NCI-H2227 (cell line): ENCODE measurements at regions not wholly inside any gene's neighbourhood (a gene's known extent, or its start where the extent isn't known, plus 50 kb on each side); places are given as distances from the start of the nearest gene placed in this dataset.

ENCODE experiments used
- DNase-seq: peaks from one replicate; lab custom pipeline; 2025; ENCODE audit not compliant: unreplicated experiment; lab: John Stamatoyannopoulos, UW

DNA sequence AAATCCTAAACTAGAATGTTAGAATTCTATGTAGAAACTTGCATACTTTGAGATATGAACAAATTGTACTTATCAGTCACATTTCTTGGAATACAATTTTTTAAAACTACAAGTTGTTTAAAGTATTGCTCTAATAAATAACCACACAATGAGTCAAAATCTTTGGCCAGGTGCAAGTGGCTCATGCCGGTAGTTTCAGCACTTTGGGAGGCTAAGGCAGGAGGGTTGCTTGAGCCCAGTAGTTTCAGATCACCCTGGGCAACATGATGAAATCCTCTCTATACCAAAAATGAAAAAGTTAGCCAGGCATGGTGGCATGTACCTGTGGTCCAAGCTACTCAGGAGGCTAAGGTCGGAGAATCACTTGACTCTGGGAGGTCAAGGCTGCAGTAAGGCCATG is 257.8 kb downstream of the COX7C start:
- no peak for DNase-seq

DNA sequence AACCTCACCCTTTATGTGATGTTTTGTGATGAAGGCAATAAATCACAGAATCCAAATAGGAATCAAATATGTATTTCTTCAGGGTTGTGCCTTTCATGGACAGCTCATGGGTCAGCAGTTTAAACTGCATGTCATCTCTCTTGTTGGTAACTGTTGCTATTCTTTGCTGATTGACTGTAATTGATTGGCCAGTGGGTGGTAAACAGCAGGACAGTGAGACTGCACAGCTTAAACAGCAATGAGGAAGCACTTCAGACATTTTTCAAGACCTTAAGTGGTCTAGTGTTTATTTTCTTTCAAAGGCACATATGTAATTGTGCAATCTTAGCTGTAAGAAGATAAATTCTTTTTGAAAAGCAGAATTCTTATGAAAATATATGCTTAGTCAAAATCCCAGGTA is 260.5 kb downstream of the COX7C start:
- peak; percentile 15 for DNase-seq

GRCh38 chr5:86879086-86879485 is 261.3 kb downstream of the COX7C start:
- DNase-seq, result no peak

- DNase-seq, result no peak
Measured at GRCh38 chr5:86880344-86880743, 262.6 kb downstream of the COX7C start.

DNA sequence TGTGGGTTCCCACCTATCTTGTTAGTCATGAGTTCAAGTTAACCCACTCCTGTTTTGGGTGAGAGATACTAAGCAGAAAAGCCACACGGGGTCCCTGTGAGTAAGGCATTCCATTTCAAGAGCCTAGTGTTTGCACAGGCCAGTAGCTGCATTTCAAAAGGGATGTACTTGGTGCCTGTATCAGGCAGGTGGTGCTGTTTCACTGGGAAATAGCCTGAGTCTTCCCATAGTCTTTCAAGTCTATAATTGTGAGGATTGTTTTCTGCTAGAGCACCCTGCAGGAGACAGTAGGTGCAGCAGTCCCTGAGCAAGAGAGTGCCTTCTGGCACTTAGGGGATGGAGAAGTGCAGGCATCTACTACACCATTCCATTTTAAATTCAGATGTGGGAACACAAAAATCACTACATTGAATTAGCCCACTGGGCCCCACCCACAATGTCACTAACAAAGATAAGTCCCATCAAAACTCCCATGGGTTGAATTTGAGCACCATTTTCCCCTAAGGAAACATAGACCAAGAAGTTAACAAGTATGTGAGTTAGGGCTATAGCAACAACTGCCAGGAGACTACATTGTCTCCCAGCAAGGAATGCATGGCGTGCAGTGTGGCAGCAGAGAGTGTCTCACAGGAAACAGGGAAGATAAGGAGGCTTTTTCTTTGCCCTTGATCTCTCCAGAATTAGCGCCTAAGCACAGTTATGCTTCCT is 263.2 kb downstream of the COX7C start:
- DNase-seq, result peak; percentile 29

DNA sequence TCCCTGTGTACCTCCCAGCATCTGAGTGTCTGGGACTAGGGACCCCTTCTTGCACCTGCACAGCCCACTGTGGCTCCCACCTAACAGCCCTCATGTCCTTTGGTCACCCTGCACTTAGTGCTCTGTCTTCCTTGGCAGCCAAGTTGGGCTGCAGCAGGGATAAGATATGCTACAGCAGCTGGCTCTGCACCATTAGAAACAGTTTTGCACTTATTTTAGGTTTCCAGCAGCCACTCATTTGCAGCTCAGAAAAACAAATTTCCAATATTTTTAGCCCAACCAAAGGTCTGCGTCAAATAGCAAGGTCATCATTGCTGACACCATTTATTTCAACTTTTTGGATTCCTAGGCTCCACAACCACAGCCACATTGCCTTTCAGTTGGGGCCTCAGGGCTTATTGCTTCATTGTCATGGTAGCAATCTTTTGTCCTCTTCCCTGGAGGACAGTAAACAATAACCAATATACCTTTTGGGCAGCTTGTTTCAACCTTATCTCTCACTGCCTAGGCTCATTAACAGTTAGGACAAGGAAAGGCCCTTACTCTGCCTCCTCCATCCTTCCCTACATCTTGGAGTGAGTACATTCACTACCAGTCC is 263.9 kb downstream of the COX7C start:
- DNase-seq, result no peak

DNA sequence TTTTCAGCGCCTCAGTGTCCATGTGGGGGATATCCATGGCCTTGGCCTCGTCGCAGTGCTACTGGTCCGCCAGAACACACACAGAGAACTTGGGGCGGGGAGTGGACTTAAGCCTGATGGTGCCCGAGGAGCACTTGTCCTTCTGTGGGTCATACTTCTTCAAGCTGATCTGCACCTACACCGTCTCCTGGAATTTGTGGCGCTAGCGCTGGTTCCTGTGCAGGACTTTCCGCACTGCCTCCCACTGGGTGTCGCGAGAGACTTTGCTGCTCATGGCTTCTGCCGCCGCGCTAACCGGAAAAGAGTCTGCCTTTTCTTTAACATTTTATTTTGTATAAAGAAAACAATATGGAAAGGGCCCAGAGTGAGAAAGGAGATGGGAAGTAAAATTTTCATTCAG is 266.9 kb downstream of the COX7C start:
- no peak for DNase-seq

- no peak for DNase-seq
Measured at GRCh38 chr5:86885011-86885410, 267.3 kb downstream of the COX7C start.

DNA sequence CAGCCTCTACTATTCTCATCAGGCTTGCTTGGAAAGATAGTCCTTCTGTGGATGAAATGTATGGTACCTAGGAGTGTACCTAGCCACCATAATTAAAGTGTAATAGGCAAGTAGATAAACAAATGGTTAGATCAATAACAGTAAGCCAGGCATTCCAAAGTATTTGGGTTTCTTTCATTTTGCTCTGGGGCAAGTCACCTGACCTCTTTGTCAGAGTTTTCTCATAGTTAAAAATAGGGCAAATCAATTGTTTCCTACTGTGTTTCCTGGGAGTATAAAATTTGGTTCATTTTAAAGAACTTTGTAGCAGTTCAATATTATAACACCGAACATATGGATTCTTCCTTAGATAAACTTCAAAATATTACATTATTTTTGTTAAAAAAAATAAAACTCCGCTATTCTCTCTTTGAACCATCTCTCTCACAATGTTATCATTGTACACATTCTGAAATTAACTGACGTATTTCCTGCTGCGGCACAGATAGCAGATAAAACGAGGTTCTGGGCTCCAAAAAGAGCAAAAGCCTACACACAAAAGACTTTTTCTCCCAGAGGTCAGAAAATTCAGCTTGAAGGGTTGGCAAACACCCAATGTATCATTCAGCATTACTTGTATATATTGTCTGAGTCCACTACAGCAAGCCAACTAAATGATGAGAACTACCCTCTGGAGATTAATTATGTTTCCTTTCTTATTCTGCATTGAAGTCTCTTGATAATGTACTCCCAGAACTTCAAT is 267.9 kb downstream of the COX7C start:
- DNase-seq, result no peak

GRCh38 chr5:86890375-86890774 is 272.6 kb downstream of the COX7C start:
- no peak for DNase-seq

- no peak for DNase-seq
Measured at GRCh38 chr5:86894056-86894455, 276.3 kb downstream of the COX7C start.

DNA sequence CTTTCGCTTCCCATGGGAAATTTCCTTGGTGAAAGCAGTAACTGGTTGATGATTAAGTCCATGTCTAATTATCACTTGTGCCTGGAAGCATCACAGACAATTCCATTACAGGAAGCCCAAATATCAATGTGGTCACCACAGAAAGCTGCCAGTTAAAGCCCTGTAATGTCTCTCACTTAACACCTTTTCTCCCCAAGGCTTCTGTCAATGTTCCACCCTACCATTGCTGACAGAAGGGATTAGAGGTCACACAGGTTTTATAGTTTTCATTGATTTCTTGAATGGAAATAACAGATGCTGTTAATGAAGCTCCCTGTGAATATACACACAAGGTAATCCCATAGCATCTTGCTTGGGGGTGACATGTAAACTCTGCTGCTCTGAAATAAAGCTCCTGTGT is 279.2 kb downstream of the COX7C start:
- DNase-seq, result no peak

DNA sequence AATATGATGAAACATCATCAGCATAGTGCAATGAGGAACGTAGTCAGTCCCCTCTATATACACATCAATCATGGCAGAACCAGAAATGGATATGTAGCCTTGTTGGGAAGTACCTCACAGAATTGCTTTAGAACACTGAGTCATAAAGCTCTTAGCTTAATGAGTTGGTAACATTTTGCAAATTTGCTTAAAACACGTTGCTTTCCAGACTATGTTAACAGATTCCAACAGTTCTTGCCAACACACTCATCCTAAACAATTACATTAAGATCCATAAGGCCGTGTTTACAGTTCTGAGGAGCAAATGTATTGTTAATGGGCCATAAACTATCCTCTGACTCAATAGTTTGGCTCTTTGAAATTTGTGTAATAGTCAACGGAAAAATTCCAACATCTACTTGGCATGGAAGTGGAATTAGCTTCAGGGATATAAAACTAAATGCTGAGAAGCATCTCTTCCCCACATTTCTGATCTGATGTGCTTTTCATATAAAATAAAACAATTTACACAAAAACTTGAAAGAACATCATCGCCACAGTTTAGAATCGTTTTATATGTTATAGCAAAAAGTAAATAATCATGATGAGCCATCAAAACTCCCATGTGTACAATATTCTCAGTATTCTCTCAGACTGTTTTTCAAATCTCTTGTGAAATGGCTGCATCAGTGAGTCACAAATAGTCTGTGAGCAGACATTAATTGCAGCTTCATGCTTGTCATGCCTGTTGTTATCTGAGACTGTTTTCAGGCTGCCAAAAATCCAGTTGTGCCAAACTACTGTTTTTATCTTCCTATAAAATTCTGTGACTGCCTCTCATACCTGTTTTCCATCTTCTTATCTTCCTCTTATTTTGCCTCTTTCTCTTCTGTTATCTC is 291.9 kb downstream of the COX7C start:
- DNase-seq, result no peak

- DNase-seq, result no peak
Measured at GRCh38 chr5:86917117-86917579, 299.4 kb downstream of the COX7C start.

DNA sequence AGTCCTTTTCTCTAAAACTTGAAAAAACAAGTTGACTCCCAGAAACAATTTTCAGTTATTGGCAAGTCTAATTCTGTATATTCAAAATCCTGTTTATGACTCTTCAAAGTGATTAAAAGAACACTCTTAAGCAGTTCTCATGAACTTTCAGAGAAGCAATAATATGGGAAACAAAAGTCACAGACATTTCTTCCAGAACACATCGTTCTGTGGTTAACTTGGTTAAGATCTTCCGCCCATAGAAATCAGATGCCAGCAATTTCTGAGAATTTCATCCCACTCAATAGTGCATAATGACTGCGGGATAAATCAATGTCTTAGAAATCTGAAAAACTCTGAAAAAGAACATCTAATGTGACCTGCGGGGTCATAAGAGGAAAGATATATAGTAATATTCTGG is 300.5 kb downstream of the COX7C start:
- DNase-seq, result no peak

GRCh38 chr5:86926033-86926432 is 308.3 kb downstream of the COX7C start:
- no peak for DNase-seq

DNA sequence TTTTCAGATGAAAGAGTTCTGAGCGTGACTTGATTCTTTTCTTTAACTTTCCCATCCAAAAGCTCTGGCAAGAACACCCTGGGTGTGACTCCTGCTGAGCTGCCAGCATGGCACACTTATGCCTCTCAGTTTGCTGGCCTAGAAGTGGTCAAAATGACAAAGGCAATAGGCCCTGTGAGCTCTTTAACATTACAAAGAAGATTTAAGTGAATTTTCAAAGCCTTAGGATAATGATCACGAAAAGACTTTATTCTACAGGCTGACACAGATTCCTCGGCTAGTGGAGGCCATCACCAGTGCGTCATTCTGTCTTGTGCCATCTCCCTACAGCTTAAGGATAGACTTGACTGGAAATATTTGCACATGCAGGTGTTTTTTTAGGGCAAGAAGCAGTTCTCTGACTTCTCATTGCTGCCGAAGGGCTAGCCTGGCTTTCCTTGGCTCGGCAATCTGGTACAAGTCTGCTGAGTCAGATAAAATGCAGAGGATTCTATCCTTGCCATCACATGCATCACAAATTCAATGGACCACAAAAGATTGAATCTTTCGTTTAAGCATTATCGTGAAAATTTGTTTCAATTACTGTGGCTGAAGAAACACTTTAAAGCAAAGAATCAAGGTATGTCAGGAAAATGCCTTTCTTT is 311.5 kb downstream of the COX7C start:
- DNase-seq, result no peak

GRCh38 chr5:86951761-86952160 is 315.9 kb upstream of the RASA1 start:
- no peak for DNase-seq

DNA sequence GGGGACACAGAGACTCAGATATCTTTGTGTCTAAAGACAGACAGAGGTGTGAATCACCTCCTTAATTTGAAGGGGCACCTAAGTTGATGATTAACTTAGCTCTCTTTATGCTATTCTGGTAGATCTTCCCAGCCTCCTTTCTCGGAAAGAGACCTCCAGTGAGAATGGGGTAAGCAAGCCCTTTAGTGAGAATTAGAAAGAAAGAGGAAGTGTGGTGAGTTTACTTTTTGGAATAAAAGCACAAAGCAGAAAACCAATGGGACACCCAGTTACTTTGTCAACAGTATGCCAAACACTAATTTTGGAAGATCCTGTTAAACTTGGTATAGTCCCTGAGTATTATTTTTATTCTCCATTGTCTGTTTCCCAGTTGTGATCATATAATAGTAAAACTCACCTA is 302.8 kb upstream of the RASA1 start:
- no peak for DNase-seq

GRCh38 chr5:86968301-86968753 is 299.4 kb upstream of the RASA1 start:
- DNase-seq, result peak; percentile 11

DNA sequence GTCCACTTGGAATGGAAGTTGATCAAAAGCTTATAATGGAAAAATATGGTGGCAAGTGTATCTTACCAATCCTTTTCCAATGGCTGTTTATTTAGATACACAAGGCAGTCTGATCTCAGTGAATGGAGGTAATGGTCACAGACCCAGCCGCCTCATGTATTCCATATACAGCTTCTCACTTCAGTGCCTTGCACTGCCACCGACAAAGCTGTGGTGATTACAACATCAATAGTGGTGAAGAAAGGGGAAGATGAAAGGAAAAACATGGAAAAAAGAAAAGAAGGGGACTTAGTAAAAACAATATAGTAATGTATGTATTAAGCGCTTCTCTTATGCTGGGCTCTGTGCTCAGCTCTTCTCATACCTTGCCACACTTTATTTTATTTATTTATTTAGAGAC is 297.3 kb upstream of the RASA1 start:
- DNase-seq, result no peak
